ENCODE measurements at regions not wholly inside any gene's neighbourhood (a gene's known extent, or its start where the extent isn't known, plus 50 kb on each side); places are given as distances from the start of the nearest gene placed in this dataset.
A peak's percentile ranks its signal among the peaks of the same experiment; 100 is the strongest.

DNA sequence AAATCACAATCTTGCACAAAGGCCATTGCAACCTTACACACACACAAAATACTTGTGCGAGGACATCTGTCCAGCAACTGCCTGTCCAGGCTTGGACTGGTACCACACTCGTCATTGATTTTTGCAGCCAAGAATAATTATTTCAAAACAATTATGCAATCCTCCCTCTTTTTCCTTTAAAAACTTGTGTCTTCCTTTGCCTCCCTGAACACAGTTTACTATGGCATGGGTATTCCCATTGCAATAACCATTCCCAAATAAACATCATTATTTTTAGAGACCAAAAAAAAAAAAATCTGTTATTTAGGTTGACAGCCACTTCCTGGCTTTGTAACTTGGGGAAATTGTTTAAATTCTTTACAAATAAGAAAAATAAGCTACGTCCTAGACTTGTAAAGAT is 54.0 kb downstream of the C11orf91 start:
- peak; percentile 49 for DNase-seq (ENCODE audit: low read depth)

DNA sequence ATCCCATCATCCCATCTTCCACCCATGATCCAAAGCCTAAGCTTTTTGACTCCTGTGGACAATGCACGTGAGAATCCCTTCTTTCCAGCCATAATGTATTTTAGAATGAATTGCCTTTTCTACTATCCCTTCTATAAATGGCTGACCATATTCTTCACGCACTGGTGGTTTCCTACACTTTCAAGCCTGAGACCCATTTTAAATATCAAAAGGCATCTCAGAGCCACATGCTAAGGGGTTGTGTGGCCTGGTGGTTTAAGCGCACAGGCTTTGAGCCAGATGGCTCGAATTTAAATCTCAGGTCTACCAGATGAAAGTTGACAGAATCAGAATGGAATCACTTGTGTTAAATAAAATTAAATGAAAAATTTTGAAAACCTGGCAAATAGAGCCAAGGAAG is 54.5 kb downstream of the C11orf91 start:
- no peak for DNase-seq (ENCODE audit: low read depth)

DNA sequence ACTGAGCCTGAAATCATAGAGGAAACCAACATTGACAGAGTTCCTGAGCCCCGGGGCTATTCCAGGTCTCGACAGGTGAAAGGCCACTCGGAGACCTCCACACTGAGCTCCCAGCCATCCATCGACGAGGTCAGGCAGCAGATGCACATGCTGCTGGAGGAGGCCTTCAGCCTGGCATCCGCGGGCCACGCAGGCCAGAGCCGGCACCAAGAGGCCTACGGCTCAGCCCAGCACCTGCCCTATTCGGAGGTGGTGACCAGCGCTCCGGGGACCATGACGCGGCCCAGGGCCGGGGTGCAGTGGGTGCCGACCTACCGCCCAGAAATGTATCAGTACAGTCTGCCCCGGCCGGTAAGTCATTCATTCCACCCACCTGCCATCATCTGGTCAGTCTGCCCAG is 54.9 kb downstream of the C11orf91 start:
- DNase-seq (ENCODE audit: low read depth): no peak

DNA sequence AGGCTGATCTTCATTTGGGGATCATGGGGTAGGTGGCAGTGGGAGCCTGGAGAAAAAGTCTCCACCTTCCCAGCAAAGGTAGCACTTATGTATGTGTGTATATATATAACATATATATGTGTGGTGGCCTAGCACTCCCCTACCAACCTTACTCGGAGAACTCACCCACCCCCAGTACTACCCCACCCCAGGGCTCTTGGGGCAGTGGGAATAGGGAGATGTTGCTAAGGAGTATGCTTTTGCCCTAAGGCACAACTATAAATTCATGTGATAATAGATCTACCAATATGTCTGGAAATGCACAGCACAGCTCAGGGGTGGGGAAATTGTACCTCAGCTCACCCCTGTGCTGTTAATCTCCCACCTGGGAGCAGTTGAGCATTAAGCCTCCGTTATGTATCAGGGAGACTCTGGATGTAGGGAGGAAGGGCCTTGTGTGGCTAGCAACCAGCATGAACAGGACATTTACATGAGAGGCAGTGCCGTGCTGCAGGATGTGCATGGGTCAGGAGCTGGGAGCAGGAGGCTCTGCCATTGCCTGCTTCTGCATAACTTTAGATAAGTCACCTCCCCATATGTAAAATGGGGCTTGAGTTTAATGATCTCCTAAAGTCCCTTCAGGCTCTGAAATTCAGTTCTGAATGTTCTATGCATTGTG is 57.3 kb downstream of the C11orf91 start:
- DNase-seq (ENCODE audit: low read depth): no peak

DNA sequence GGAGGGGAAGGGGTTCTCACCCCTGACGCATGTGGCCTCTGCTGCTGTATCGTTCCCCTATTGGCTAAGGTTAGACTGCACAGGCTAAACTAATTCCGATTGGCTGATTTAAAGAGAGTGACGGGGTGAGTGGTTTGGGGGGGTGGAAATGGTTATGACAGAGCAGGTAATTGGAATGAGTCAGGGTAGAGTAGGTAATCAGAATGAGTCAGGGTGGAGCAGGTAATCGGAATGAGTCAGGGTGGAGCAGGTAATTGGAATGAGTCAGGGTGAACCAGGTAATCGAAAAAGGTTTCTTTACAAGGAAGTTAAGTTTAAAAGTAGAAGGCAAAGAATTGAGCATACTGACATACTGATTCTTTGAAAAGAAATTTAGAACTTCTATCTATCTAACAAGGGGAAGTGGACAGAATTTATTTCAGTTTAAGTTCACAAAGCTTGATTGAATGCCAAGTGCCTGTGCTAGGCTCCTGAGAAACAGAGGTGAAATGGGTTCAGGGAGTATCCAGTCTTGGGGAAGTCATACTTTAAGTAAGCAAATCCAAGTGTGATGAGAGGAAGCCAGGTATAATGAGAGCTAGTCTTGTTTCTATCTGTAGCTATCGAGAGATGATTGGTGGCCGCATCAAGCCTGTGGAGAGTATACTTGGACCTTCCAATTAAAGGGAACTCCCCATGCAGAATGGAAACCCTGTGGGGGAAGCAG is 58.0 kb downstream of the C11orf91 start:
- DNase-seq (ENCODE audit: low read depth): no peak

DNA sequence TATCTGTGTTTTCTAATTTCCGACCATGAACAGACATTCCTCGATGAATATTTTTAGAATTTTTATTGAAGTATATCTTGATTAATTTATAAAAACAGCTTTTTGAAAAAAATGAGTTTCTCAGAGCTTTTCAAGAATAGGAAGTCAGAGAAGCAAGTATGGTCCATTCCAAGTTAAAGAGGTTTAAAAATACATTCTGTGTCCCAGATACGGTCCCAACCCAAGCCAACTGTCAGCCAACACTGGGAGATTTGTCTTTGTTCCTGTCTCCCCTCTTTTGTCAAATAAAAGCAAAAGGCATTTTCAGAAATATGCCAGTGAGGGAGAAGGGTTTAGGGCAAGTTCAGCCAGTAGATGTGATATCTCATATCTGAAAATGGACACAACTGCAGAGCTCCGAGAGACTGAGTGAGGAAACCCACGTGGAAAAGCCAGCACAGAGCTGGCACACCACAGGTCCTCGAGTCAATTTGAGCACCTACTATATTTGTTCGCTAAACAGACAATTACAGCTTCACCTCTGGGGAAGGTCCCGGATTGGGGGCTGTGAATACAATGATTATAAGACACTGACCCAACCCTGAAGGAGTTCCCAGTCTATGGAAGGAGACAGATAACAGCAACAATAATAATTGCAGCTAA is 59.8 kb downstream of the C11orf91 start:
- DNase-seq (ENCODE audit: low read depth): no peak

DNA sequence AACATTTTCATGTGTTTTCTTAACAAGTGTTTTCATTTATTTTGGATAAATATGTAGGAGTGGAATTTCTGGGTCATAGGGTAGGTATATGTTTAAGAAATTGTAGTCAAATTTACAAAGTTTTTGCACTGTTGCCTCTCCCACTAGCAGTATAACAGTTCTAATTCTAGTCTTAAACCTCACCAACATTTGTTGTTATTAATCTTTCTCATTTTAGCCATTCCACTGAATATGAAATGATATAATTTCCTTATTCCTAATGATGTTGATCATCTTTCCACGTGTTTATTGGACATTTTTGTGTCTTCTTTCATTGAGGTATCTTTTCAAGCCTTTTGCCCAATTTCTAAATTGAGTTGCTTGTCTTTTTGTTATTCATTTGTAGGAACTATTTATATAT is 62.0 kb downstream of the C11orf91 start:
- no peak for DNase-seq (ENCODE audit: low read depth)

DNA sequence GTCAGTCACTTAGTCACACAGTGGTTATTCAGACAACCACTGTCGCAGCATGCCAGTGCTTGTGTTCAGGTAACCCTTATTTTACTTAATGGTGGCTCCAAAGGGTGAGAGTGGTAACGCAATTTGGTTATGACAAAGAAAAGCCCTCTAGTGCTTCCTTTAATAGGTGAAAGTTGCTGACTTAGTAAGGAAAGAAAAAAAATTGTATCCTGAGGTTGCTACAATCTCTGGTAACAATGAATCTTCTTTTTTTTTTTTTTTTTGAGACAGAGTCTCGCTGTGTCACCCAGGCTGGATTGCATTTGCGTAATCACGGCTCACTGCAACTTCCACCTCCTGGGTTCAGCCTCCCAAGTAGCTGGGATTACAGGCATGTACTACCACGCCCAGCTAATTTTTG is 64.5 kb downstream of the C11orf91 start:
- DNase-seq (ENCODE audit: low read depth): peak; percentile 63

DNA sequence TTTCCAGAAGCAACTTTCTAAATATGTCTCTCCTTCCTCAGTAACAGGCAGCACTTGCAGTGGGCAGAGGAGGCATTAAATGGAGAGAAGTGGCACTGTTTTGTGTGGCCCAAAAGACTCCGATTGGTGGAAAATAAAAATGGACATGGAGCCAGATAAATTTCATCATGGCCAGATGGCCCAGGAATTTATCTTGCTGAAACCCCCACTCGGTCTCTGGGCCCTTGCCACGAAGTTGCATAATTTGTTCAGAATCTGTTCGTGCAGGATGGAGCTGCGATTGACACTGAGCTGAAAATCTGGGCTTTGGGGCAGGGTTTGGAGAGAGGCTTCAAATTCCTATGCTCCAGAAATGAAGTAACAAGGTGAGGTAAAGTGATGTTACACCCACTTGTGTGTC is 65.5 kb downstream of the C11orf91 start:
- DNase-seq (ENCODE audit: low read depth): peak; percentile 58

DNA sequence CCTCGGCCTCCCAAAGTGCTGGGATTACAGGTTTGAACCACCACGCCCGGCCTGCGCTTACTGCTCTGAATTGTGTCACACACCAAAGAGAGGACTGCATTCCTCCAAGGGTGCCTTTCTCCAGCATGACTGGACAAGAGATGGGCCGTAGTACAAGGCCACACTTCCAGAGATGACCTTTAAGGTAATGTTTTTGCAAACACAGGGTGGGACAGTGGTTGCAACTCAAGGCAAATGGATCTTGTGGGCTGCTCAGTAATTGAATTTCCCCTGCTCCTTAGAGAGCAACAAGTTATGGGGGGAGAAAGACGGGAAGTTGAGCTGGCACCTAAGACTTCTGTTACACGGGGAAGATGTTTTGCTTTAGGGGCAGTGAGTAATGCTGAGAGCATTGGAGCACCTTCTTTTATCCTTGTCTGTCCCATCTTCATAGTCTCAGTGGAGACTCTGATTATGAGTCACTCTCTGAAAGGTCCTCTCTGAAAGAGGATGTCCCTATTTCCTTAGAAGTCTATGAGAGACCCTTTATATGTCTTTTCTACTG is 66.3 kb downstream of the C11orf91 start:
- peak; percentile 90 for DNase-seq (ENCODE audit: low read depth)

DNA sequence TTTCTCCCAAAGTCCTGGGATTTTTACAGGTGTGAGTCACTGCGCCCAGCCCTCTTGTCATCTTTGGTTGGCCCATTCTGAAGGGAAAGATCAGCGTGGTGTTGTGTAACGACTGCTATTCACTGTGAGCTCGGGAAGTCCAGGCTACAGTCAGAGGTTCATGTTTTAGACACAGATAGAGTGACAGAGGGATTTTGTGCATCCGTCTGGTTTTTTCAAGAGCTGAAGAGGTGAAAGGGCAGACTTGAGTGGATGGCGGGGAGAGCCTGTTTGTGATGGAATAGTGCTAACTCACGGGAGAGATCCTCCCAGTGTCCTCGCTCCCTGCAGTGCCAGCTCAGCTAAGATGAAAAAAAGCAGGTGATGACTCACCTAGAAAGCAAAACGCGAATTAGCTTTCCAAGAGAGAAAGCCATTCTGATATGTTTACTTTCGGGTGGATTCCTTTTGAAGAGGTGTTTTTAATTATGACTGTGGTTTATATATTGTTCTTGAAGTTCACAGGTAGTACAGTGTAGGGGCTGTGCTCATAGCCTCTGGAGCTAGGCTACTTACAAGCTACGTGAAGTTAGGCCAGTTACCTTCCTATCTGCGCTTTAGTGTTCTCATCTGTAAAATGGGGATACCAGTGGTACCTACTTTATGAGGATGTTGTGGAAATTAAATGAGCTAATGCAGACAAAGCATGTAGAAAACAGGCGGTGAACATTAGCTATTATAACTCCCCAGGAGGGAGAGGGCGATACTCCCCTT is 67.2 kb downstream of the C11orf91 start:
- DNase-seq (ENCODE audit: low read depth): peak; percentile 81

DNA sequence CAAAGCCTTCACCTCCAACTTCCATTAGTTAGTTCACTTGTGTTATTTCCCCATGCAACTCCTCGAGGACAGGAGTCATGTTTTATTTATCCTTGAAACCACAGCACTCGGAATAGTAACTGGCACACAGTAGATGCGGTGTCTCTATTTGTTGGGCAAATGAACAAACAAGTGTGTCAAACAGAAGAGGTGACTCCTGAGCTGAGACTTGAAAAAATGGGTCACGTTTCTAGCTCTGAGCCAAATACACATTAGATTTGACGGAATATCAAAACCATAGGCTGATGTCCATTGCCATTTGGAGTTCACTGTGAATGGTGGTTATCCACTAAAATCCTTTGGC is 68.9 kb downstream of the C11orf91 start:
- no peak for DNase-seq (ENCODE audit: low read depth)

DNA sequence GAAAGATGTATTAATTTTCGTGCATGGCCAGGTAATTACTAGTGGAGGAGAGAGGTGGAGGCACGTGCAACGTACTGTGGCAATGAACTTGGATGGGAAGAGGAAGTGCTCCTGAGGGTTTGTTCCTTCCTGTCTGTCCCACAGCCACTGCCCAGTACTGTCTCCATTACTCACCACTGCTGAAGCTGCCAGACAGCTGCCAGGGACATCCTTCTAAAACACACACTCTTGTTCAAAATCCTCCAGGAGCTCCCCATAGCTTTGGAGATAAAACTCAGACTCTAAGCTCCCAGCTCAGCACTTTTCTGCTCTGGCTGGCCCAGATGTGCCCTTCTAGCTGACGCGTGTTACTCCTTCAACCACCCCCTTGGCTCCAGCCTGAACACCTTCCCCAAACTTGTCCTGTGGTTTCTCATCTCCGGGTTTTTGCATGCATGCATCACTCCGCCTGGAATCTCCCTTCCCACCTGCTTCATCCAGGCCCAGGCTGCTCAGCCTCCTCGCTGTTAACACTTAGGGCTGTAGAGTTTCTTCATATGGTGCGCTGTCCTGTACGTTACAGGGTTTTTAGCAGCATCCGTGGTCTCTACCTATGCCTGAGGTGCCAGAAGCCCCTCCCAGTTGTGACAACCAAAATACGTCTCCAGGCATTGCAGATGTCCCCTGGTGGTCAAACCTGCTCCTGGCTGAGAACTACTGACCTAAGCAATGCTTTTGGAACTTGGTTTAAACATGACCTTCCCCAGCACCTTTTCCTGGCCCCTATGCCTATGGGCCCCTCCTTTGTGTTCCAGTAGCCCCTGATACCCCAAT is 69.5 kb downstream of the C11orf91 start:
- peak; percentile 62 for DNase-seq (ENCODE audit: low read depth)

DNA sequence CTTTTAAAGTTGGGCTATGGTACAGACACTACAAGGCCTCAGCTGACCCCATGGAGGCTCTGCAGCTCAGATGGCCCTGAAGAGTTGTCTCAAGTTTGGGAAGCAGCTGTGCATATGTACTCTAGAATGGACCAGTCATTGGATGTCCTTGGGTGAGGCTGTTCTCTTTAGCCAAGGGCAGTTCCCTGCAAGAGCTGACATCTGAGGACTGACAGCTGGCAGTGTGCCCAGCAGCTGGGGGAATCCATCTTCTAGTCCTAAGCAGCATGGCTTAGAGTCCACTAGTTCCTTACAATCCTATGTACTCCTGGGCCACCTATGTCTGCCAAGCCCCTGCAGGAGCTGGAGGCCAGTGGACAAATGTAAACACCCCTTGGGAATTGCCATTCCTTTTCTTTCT is 76.5 kb downstream of the C11orf91 start:
- DNase-seq (ENCODE audit: low read depth): no peak

DNA sequence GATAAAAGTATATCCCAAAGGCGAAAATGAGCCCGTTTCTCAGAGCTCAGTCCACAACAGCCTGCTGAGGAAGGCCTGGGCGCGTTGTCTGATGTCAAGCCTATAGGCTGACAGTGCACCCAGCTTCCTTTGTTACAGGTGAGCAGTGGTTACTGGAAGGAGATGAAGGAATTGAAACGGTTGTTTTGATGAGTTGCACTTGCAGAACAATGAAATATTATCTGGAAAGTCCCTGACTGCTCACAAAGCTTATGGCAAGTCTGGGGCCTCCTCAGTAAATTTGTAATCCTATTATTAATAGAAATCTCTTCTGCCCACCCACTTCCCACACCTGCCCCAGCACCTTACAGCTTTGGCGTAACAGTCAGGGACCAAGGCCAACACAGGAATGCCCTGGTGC is 77.8 kb downstream of the C11orf91 start:
- DNase-seq (ENCODE audit: low read depth): no peak

DNA sequence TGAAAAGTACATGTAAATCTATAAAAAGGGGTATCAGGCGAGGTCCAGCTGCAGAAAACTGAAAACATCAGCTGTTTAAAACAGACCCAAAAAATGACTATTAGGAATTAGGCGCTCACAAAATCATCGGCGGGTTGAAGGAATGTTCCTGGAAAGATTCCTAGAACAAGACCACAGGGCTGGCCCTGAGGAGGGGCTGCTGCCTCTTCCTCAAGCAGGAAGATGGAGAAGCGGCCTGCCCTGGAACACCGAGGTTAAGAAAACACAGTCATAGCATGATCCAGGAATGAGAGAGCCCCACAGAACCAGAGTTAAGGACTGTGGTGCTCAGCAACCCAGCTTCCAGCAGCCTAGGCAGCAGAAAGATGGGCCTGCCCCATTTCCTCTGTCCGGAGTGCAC is 78.4 kb downstream of the C11orf91 start:
- DNase-seq (ENCODE audit: low read depth): peak; percentile 93

DNA sequence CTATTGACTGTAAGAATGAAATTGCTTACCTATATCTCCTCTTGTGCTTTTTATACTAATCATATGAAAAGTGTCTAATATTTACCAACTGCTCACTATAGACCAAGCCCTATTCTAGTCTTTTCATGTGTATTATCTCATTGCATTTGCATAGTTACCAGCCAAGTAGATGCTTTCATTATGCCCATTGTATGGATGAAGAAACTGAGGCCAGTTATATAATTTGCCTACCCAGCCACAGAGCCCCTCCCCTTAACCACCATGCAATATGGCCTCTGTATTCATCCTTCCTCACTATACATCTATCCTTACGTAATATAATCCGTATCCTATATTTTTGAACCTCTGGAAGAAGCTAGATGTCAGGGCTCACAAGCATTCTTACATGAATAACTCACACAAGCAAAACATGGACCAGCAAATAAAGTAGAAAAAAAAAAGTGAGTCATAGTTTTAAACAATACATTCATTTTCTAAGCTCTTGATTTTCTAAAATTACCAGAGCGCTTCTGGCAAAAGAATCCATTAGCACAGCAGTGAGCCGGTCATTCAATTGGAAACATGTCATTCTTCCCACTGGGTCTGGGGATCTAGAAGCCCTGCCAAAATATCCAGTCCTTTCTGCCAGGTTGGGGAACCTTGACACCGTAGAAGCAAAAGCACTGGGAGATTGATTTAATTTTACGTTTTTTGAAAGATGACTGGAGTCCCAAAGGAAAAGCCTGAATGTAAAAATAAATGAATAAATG is 80.0 kb downstream of the C11orf91 start:
- DNase-seq (ENCODE audit: low read depth): peak; percentile 82

DNA sequence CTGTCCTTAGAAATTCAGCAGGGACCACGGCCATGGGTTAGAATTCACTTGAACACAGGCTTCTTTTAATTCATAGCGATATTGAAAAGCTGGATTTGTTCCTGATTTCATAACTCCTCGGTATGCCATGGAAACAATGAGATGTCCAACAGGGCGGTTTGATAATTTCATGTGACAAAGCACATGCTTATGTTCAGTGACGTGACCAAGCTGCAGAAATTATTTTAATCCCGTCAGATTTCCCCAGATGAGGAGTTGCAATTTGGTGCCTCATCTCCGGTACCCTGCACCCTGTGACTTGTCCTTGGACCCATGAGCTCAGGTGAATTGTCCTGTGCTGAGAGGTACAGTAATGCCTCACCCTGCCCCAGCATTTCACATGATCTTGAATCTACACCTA is 81.7 kb downstream of the C11orf91 start:
- no peak for DNase-seq (ENCODE audit: low read depth)

DNA sequence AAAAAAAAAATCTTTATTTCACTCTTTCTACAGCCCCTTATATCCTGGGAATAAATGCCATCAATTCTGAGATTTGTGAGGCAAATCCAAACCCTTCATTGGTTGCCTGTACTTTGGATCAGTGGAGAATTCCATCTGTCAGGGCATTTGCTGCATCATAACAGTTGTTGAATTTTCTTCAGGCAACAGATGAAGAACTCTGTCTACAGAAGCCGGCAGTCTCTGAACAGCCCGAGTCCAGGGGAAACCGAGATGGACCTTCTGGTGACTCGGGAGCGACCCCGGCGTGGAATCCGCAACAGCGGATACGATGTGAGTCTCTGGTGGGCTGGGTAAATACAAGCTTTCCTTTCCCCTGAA is 82.3 kb downstream of the C11orf91 start:
- no peak for DNase-seq (ENCODE audit: low read depth)

DNA sequence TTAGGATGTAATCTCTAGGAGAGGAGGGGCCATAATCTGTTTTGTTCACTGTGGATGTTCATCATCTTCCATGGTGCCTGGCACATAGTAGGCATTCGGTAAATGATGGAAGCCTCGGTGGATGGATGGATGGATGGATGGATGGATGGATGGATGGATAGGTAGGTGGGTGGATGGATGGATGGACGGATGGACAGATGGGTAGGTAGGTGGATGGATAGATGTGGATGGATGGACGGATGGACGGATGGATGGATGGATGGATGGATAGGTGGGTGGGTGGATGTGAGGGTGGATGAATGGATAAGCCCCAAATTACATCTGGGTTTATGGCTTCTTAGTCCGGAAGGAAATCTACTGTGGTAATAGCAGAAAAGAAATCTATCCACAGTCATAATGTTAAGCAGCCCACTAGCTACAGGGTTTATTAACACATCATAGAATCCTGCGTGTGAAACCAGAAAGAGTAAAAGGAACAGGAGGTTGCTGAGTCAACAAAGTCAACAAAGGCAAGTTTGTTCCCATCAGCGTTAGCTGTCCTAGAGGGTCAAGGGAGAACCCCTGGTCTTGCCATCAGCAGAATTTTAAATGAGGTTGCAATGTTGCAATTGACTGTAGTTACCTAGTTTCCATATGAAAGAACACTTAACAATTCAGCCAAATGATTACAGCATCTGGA is 82.8 kb downstream of the C11orf91 start:
- DNase-seq (ENCODE audit: low read depth): no peak

DNA sequence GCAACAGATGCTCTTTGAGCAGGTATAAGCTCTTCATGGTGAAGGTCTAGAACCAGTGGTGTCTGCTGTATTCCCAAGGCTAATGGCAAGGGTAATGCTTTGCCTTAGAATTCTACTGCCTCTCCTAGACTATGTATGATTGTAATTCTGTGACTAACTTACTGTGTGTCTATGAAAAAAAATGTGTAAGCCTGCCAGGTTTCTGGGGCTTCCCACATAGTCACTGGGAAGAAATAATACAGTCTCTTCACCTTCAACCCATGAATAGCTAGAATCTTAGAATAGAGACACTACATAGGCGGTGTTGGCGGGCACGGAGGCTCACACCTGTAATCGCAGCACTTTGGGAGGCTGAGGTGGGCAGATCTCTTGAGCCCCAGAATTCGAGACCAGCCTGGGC is 84.1 kb downstream of the C11orf91 start:
- DNase-seq (ENCODE audit: low read depth): peak; percentile 44
